ENCODE measurements at regions not wholly inside any gene's neighbourhood (a gene's known extent, or its start where the extent isn't known, plus 50 kb on each side); places are given as distances from the start of the nearest gene placed in this dataset.

GRCh38 chr7:17432793-17433192, 134.3 kb downstream of the AHR start (continued):
- TF ChIP-seq ZBTB10 (CRISPR knock-in tag; IDR thresholded peaks at IDR 0.05; ENCODE audit: borderline replicate concordance) (no peak), FOXA1 (IDR thresholded peaks at IDR 0.05) (peak; percentile 71; the same call in 1 of the 2 replicates), FOXA1 (CRISPR knock-in tag; IDR thresholded peaks at IDR 0.05) (no peak), ZNF878 (CRISPR knock-in tag; IDR thresholded peaks at IDR 0.05) (no peak), ZBTB44 (CRISPR knock-in tag; IDR thresholded peaks at IDR 0.05) (no peak), ELF3 (CRISPR knock-in tag; IDR thresholded peaks at IDR 0.05) (no peak), NR0B2 (CRISPR knock-in tag; IDR thresholded peaks at IDR 0.05) (no peak), SAFB2 (CRISPR knock-in tag; IDR thresholded peaks at IDR 0.05; ENCODE audit: borderline replicate concordance, low read depth) (no peak), TOE1 (CRISPR knock-in tag; IDR thresholded peaks at IDR 0.05) (no peak), TCF7L2 (IDR thresholded peaks at IDR 0.05; ENCODE audit: low read depth, low read length) (no peak), BCL6 (CRISPR knock-in tag; IDR thresholded peaks at IDR 0.05) (peak; percentile 80), ZUFSP (CRISPR knock-in tag; IDR thresholded peaks at IDR 0.05; ENCODE audit: borderline replicate concordance) (no peak), ZSCAN20 (CRISPR knock-in tag; IDR thresholded peaks at IDR 0.05; ENCODE audit: borderline replicate concordance) (no peak), NFAT5 (CRISPR knock-in tag; IDR thresholded peaks at IDR 0.05) (no peak), ZBTB1 (CRISPR knock-in tag; IDR thresholded peaks at IDR 0.05; ENCODE audit: borderline replicate concordance) (no peak), FLYWCH1 (CRISPR knock-in tag; IDR thresholded peaks at IDR 0.05) (no peak), HNF4A (CRISPR knock-in tag; IDR thresholded peaks at IDR 0.05) (no peak), ZNF430 (CRISPR knock-in tag; IDR thresholded peaks at IDR 0.05) (no peak), E2F5 (CRISPR knock-in tag; conservative IDR thresholded peaks at IDR 0.05) (no peak)

All from HepG2 (cell line).